ENCODE measurements at regions not wholly inside any gene's neighbourhood (a gene's known extent, or its start where the extent isn't known, plus 50 kb on each side); places are given as distances from the start of the nearest gene placed in this dataset.

- no peak for TF ChIP-seq POLR2A (IDR thresholded peaks at IDR 0.05; ENCODE audit: low read length)
- TF ChIP-seq GATA1 (IDR thresholded peaks at IDR 0.05; ENCODE audit: low read depth, low read length): no peak
Observed at GRCh38 chr7:35549781-35550180, 145.2 kb downstream of the HERPUD2 start.
